ENCODE measurements at regions not wholly inside any gene's neighbourhood (a gene's known extent, or its start where the extent isn't known, plus 50 kb on each side); places are given as distances from the start of the nearest gene placed in this dataset.

DNA sequence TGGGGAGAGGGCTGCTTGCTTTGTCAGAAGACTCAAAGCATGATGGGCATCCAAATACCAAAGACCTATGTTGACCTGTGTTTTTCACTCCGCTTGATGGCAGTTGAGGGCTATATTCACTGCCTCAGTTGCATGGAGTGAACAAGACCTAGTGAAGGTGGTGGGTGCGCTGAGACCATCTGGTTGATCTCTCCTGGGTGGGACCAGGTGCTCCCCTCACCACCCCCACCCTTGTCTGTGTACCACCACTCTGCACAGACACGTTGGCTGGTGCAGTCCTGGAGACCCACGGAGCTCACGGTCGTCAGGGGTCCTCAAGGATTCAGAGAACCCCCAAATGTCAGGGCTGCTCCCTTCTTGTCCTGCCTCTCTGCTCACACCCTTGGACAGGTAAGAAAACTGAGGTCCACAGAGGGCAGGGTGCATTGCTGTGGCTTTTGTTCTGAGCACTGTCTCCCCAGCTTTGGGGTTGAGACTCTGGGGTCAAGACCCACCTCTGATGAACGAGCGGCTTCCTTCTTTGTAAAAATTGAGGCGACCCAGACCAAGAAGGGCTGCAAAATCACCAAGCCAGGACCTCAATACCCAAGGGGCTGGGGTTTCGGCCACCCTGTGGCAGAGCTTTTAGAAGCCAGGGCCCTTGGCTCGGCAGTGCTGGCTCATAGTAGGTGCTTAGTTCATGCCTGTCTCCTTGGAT, 166.3 kb upstream of the RTL1 start:
- no peak for DNase-seq

- DNase-seq = no peak
These were observed 167.3 kb upstream of the RTL1 start for GRCh38 chr14:101070540-101071492.

GRCh38 chr14:101071493-101071906, 168.0 kb upstream of the RTL1 start:
- DNase-seq = no peak

- DNase-seq = no peak
These were observed 168.5 kb upstream of the RTL1 start for GRCh38 chr14:101072070-101072469.

DNA sequence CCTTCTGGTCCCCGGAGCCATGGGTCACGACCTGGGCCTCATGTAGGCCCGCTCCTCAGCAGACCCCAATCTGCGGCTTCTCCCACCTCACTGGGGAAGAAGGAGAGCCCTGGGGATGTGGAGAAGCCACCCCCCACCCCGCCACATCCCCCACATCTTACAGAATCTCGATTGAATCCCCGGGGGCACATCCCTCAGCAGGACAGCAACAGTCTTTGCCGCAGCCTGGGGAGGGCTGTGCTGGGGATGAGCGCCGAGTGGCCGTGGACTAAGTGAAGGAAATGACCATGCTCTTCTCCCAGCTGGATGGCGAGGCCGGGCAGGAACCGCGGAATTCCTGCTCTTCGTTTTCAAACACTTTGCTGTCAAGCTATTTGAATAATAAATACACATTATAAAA, 169.0 kb upstream of the RTL1 start:
- DNase-seq = no peak

GRCh38 chr14:101072945-101073597, 169.5 kb upstream of the RTL1 start:
- DNase-seq = peak in 1 of 2 experiments; percentile 28

- DNase-seq = no peak
These were observed 170.1 kb upstream of the RTL1 start for GRCh38 chr14:101073598-101073965.

GRCh38 chr14:101074196-101075024, 170.9 kb upstream of the RTL1 start:
- no peak for DNase-seq

DNA sequence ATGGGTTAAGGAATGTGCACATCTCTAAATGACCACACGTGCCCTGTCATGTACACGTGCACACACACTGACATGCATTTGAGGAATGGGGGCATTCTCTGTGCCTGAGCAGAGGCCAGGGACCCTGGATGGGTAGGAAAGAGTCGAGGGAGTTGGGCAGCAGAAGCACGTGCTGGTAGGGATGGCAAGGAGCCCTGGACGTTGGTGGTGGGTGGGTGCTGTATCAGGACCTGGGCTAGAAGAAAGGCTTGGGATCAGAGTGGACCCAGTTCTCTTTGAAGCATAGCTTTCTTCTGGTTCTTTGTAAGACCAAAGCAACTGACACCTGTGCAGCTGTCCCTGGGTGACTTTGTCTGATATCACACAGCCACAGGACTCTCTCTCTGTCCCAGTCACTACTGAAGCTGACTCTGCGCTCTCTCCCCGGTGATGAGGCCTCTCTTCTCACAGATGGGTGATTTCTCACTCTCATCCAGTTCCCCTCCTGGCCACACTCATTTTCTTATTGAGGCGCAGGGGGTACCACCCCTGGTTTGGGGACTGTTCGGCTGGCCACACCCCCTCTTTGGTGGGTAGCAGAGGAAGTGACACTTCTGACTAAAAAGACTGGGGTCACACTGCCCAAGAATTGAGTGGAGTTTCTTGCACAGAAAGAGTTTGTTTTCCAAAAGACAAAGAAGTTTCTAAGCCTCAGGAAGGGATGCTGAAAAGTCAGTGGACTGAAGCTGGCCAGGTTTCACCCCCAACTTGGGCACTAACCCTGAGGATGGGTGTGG, 171.7 kb upstream of the RTL1 start:
- DNase-seq = no peak

DNA sequence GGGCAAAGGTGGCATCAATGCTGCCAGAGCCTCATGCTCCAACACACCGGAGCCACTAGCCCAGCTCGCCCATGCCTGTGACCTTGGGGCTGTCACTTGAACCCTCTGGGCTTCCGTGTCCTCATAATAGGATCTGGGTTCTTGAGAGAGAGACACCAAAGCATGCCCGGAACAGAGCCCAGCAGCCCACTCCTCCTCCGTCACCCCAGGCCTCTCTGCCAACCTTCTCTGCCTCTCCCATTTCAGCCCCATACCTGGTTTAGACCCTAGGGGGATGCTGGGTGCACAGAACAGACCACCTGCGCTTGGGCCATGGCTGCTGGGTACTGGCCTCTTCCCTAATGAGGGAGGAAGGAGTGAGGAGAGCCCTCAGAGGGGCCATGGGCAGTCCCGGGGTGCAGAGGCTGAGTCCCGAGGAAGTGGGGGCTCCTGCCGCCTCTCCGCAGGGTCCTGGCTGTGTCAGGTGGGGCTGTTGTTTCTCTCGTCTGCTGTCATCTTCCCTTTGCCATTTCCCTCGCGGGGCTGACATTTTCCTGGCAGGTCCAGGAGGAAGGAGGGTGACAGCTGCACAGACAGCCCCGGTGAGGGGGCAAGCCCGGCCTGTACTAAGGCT, 172.4 kb upstream of the RTL1 start:
- DNase-seq = no peak

GRCh38 chr14:101076451-101077198, 173.1 kb upstream of the RTL1 start:
- DNase-seq = no peak

GRCh38 chr14:101077481-101078074, 174.1 kb upstream of the RTL1 start:
- DNase-seq = no peak

DNA sequence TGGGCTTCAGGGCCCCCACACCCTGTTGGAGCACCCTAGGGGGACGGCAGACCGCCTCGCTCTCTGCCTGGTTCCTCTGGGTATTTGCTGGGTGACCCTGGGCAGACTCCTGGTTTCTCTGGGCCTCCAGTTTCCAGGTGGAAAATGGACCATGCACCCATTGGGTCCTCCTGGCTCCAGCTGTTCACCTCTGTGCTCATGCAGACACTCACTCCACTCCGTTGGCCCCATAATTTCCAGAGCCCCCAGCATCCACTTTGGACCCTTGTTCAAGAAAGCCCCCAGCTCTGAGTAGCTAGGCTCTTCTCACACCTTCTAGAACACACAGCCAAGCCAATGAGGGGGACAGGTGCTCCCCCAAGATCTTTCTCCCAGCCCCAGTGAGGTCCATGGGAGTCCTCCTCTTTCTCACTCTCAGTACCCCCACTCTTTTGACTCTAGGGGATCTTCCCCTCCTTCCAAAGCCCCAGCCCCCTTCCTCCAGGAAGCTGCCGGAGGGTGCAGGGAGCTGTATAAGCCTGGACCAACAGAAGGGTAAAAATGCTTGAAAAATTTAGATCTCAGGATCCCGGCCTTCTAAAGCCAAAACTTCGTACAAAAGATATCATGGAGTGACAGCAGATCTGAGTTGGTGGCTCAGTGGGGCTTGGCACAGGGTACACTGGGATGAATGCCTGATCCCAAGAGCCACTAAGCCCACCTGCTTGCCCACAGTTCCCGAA, 174.8 kb upstream of the RTL1 start:
- no peak for DNase-seq

DNA sequence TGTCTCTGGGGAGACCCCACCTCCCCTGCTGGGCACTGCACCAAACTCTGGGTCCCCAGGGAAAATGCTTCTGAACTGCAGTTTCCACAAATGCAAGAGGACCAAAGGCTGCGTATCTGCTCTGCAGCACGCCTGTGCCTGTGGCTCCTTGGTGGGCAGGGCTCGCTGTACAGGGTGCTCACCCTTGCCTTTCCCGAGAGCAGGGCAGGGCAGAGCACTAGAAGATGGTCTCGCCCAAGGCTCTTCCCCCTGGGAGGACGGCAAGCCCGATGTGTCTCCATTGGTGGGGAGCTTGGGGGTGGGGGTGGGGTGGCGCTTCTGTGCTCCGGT, 175.3 kb upstream of the RTL1 start:
- no peak for DNase-seq

- DNase-seq = no peak
These were observed 177.5 kb upstream of the RTL1 start for GRCh38 chr14:101080922-101081593.

DNA sequence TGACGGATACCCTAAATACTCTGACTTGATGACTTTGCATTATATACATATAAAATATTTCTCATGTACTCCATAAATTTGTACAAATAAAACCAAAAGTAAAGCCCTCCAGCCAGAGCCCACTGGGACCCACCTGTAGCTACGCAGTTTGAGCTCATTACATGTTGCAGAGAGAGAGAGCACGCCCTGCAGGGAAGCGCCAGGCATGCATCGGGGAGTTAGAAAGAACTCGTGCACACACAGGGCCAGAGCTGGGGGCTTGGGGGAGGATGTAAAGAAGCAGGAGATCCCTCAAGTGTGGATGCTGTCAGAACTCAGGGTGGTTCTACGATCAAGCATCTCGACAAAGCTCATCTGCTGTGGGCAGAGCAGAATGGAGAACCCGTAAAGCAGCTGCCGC, 178.5 kb upstream of the RTL1 start:
- no peak for DNase-seq

DNA sequence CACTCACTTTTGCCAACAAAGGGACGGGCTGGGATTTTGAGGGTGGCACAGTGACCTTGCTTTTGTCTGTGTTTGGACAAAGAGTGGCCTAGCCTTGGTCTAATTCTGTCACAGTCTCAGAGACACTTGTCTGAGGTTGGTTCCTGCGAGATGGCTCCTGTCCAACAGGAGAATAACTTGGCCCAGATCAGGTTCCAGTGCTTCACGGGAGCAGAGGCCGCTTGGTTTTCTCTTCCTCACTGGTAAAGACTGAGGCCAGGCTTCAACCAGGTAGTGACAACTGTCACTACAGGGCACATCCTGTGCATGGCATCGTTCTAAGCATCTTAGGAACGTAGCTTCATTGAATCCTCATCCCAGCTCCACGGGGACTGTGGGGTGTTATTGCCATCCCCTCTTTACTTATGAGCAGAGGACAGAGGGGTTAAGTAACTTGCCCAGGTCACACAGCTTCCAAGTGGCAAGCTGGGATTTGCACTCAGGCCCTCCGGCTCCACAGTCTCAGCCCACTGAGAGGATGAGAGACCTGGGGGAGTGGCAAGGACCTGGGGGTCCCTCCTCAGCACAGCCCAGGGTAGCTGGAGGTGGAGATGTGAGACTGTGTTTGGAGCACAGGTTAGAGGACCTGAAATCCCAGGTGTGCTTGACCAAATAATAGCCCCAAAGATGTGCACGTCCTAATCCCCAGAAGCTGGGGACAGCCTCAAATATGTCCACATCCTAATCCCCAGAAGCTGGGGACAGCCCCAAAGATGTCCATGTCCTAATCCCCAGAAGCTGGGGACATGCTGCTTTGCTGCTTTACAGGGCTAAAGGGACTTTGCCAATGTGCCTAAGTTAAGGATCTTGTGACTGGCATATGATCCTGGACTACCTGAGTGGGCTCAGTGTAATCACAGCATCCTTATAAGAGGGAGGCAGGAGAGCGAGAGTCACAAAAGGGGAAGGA, 179.2 kb upstream of the RTL1 start:
- no peak for DNase-seq
